ENCODE measurements at regions not wholly inside any gene's neighbourhood (a gene's known extent, or its start where the extent isn't known, plus 50 kb on each side); places are given as distances from the start of the nearest gene placed in this dataset.

GRCh38 chr6:147870506-147871110, 362.1 kb downstream of the SAMD5 start:
- H3K9me3 Mint-ChIP-seq: peaks cover 0 to 3% of the 10 kb centered on the region in 2 donors
- H3K4me3 Mint-ChIP-seq: no peak overlapping the region
- H3K27me3 Mint-ChIP-seq (ENCODE audit: low read depth in 2 of 2): no peaks in the 10 kb centered on the region
- Histone ChIP-seq H3K27ac (ENCODE audit: low read length) (no peak overlapping the region), H3K9me3 (ENCODE audit: control insufficient read depth, insufficient read depth, low read length) (no peaks in the 10 kb centered on the region), H3K27me3 (ENCODE audit: control insufficient read depth, insufficient read depth, low read length) (no peaks in the 10 kb centered on the region), H3K4me1 (ENCODE audit: control insufficient read depth, insufficient read depth, low read length) (no peaks in the 10 kb centered on the region), H3K4me3 (ENCODE audit: low read length) (no peak overlapping the region), H3K36me3 (ENCODE audit: control insufficient read depth, insufficient read depth, low read length) (no peaks in the 10 kb centered on the region)
- DNase-seq (no peak), ATAC-seq (no peak)
- no peaks in the 10 kb centered on the region for H3K4me1 Mint-ChIP-seq
- 76% methylated on average over 4 of the region's 4 CpGs for WGBS (ENCODE audit: insufficient coverage)
- no peaks in the 10 kb centered on the region for H3K36me3 Mint-ChIP-seq
- TF ChIP-seq, protein P1, sequence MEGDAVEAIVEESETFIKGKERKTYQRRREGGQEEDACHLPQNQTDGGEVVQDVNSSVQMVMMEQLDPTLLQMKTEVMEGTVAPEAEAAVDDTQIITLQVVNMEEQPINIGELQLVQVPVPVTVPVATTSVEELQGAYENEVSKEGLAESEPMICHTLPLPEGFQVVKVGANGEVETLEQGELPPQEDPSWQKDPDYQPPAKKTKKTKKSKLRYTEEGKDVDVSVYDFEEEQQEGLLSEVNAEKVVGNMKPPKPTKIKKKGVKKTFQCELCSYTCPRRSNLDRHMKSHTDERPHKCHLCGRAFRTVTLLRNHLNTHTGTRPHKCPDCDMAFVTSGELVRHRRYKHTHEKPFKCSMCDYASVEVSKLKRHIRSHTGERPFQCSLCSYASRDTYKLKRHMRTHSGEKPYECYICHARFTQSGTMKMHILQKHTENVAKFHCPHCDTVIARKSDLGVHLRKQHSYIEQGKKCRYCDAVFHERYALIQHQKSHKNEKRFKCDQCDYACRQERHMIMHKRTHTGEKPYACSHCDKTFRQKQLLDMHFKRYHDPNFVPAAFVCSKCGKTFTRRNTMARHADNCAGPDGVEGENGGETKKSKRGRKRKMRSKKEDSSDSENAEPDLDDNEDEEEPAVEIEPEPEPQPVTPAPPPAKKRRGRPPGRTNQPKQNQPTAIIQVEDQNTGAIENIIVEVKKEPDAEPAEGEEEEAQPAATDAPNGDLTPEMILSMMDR (IDR thresholded peaks at IDR 0.05): no peak
- H3K27ac Mint-ChIP-seq: no peak overlapping the region
- intact Hi-C loops (cut with micrococcal nuclease): no loop called here

DNA sequence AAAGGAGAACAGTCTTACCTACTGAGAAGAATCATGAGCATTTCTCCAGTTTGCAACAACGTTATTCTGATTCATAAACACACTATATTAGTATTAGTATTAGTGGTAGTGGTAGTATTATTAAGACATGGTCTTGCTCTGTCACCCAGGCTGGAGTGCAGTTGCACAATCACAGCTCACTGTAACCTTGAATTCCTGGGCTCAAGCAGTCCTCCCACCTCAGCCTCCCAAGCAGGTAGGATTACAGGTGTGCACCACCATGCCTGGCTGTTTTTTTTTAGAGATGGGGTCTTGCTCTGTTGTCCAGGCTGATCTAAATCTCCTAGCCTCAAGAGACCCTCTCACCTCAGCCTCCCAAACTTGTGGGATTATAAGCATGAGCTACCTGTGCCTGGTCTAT, 363.5 kb downstream of the SAMD5 start:
- no peak overlapping the region for H3K4me3 Mint-ChIP-seq
- WGBS (ENCODE audit: insufficient coverage): no CpG with 5 or more reads among the region's 1 CpG
- DNase-seq: no peak
- no peak for ATAC-seq
- H3K9me3 ChIP-seq (ENCODE audit: control insufficient read depth, insufficient read depth, low read length): no peaks in the 10 kb centered on the region
- H3K27me3 Mint-ChIP-seq (ENCODE audit: low read depth in 2 of 2): no peaks in the 10 kb centered on the region
- H3K9me3 Mint-ChIP-seq: peaks cover 0 to 3% of the 10 kb centered on the region in 2 donors
- TF ChIP-seq, protein P1 (IDR thresholded peaks at IDR 0.05): no peak
- H3K4me1 ChIP-seq (ENCODE audit: control insufficient read depth, insufficient read depth, low read length): no peaks in the 10 kb centered on the region
- H3K27me3 ChIP-seq (ENCODE audit: control insufficient read depth, insufficient read depth, low read length): no peaks in the 10 kb centered on the region
- H3K27ac Mint-ChIP-seq: no peak overlapping the region
- H3K4me3 ChIP-seq (ENCODE audit: low read length): no peak overlapping the region
- no peaks in the 10 kb centered on the region for H3K36me3 ChIP-seq (ENCODE audit: control insufficient read depth, insufficient read depth, low read length)
- no peaks in the 10 kb centered on the region for H3K4me1 Mint-ChIP-seq
- no peaks in the 10 kb centered on the region for H3K36me3 Mint-ChIP-seq
- intact Hi-C loops (cut with micrococcal nuclease): no loop called here
- H3K27ac ChIP-seq (ENCODE audit: low read length): no peak overlapping the region

- H3K4me1 ChIP-seq (ENCODE audit: control insufficient read depth, insufficient read depth, low read length): no peaks in the 10 kb centered on the region
- H3K27me3 Mint-ChIP-seq (ENCODE audit: low read depth in 2 of 2): no peaks in the 10 kb centered on the region
- no peaks in the 10 kb centered on the region for H3K36me3 ChIP-seq (ENCODE audit: control insufficient read depth, insufficient read depth, low read length)
- no peaks in the 10 kb centered on the region for H3K4me1 Mint-ChIP-seq
- no peak overlapping the region for H3K27ac ChIP-seq (ENCODE audit: low read length)
- no peaks in the 10 kb centered on the region for H3K27me3 ChIP-seq (ENCODE audit: control insufficient read depth, insufficient read depth, low read length)
- H3K9me3 ChIP-seq (ENCODE audit: control insufficient read depth, insufficient read depth, low read length): no peaks in the 10 kb centered on the region
- H3K4me3 Mint-ChIP-seq: no peak overlapping the region
- no peak overlapping the region for H3K27ac Mint-ChIP-seq
- ATAC-seq: no peak
- TF ChIP-seq, protein P1 (IDR thresholded peaks at IDR 0.05): no peak
- intact Hi-C loops (cut with micrococcal nuclease): no loop called here
- no peak overlapping the region for H3K4me3 ChIP-seq (ENCODE audit: low read length)
- no peak for DNase-seq
- H3K9me3 Mint-ChIP-seq: peaks cover 0 to 3% of the 10 kb centered on the region in 2 donors
- H3K36me3 Mint-ChIP-seq: no peaks in the 10 kb centered on the region
Measured at GRCh38 chr6:147873816-147874215, 365.3 kb downstream of the SAMD5 start.

GRCh38 chr6:147874322-147874721, 365.8 kb downstream of the SAMD5 start:
- 93% methylated on average over 6 of the region's 6 CpGs for WGBS (ENCODE audit: insufficient coverage)
- TF ChIP-seq, protein P1 (IDR thresholded peaks at IDR 0.05): no peak
- Histone ChIP-seq H3K36me3 (ENCODE audit: control insufficient read depth, insufficient read depth, low read length) (no peaks in the 10 kb centered on the region), H3K4me1 (ENCODE audit: control insufficient read depth, insufficient read depth, low read length) (no peaks in the 10 kb centered on the region), H3K27me3 (ENCODE audit: control insufficient read depth, insufficient read depth, low read length) (no peaks in the 10 kb centered on the region), H3K4me3 (ENCODE audit: low read length) (no peak overlapping the region), H3K9me3 (ENCODE audit: control insufficient read depth, insufficient read depth, low read length) (no peaks in the 10 kb centered on the region), H3K27ac (ENCODE audit: low read length) (no peak overlapping the region)
- H3K27ac Mint-ChIP-seq: no peak overlapping the region
- intact Hi-C loops (cut with micrococcal nuclease): no loop called here
- H3K4me3 Mint-ChIP-seq: no peak overlapping the region
- no peaks in the 10 kb centered on the region for H3K27me3 Mint-ChIP-seq (ENCODE audit: low read depth in 2 of 2)
- H3K4me1 Mint-ChIP-seq: no peaks in the 10 kb centered on the region
- ATAC-seq (no peak), DNase-seq (no peak)
- no peaks in the 10 kb centered on the region for H3K36me3 Mint-ChIP-seq
- peaks cover 0 to 3% of the 10 kb centered on the region in 2 donors for H3K9me3 Mint-ChIP-seq
